ENCODE measurements at regions not wholly inside any gene's neighbourhood (a gene's known extent, or its start where the extent isn't known, plus 50 kb on each side); places are given as distances from the start of the nearest gene placed in this dataset.

- no peak for DNase-seq
Observed at GRCh38 chr2:239499726-239500573, 99.1 kb upstream of the HDAC4 start.

DNA sequence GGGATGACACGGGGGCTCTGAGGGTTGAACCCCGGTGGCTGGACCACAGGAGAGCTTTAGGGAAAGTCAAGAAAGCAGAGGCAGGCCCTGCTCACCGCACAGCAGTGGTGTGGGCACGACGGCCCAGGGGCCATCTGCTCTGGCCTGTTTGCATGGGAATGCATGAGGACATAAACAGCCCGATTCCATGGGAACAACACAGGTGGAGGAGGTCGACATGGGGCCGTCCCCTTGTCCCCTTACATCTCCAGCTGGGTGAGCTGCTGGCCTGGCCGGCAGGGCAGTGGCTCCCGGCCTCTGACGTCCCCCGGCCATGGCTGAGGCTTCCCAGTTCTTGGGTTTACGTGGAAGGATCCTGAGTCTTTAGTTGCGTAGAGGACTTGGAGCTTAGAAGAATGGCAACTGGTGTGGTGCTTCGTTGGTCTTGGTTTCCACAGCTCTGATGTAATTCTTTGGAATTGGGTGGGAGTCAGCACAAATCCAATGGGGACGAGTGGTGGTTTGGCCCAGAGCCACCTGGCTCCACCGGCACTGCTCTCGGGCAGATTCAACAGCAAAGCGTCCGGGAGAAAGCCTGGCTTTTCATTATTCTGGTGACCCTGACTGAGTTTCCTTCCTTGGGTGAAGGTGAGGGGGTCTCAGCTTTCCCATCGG, 98.3 kb upstream of the HDAC4 start:
- no peak for DNase-seq

DNA sequence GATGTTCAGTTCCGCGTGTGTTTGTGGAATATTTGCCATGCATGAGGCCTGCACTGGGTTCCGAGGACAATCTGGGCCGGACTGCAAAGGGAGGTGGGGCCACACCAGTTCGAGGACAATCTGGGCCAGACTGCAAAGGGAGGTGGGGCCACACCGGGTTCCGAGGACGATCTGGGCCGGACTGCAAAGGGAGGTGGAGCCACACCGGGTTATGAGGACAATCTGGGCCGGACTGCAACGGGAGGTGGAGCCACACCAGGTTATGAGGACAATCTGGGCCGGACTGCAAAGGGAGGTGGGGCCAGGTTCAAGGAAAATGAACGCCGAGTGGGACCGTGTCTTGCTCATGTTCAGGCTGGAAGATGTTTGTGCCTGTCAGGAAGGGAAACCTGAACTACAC, 97.8 kb upstream of the HDAC4 start:
- DNase-seq = no peak

- no peak for DNase-seq
Observed at GRCh38 chr2:239496700-239497099, 95.9 kb upstream of the HDAC4 start.

DNA sequence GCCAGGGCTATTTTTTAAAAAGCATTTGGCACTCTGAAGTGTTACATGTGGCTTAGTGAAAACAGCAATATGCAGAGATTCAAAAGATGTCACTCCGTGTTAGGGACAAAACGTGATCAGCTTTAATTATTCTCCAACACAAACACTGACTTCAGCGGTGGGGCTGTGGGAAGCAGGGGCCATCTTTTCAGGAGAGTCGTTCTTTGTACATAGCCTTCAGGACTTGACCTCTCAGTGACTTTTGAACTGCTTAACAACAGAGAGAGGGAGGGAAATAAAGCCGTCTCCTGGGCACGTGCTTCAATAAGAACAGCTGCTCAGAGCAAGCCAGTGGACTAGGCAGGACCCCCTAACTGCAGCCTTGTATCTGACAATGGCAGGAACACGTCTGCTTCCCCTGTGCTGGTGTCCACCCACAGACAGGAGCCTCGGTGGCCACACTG, 95.0 kb upstream of the HDAC4 start:
- no peak for DNase-seq

DNA sequence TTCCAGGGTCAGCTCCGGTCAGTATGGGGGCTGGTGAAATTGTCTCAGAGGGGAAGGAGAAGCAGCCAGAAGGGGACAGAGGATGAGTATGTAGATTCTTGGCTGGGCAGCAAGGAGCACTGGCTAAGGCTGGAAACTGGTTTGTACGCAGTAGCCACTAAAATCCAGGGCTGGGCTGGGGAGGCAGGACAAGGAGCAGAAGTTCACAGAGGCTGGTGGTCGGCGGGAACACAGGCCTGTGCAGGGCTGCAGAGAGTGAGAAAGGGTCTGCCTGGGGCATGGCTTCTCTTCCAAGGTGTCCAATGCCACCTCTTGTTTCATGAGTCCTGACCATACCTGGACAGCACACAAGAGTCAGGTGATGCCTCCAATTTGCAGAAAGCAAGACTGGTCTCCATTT, 94.4 kb upstream of the HDAC4 start:
- DNase-seq = no peak

DNA sequence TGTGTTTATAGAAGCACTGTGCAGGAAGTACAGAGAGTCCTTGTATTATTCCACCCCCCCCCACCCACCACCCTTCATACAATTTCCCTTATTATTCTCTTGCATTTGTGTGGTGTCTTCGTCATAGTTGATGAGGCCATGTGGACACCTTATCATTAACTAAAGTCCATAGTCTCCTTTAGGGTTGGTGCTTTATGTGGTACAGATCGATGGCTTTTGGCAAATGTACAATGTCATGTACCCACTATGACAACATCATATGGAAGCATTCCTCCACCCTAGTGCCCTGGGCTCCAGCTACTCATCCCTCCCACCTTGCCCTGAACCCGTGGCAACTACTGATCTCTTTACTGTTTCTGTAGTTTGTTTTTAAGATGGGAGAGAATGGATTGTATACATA, 93.8 kb upstream of the HDAC4 start:
- DNase-seq = no peak

- no peak for DNase-seq
Observed at GRCh38 chr2:239489481-239489880, 88.7 kb upstream of the HDAC4 start.

DNA sequence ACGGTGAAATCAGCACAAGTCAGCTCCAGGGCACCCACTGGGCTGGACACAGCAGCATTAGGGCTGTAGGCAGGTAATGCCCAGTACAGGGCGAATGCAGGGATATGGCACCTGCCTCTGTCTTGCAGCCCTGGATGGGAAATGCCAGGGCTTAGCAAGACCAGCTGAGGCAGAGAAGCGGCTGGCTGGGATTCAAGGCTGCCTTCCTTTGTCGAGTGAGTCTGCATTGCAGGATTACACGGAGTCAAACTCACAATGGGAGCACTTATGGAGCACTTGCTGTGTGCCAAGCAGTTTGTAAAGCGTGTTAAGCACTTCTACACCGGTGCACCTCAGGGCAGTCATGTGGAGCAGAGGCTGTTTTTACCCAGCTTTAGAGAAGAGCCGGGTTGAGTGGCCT, 87.3 kb upstream of the HDAC4 start:
- no peak for DNase-seq

DNA sequence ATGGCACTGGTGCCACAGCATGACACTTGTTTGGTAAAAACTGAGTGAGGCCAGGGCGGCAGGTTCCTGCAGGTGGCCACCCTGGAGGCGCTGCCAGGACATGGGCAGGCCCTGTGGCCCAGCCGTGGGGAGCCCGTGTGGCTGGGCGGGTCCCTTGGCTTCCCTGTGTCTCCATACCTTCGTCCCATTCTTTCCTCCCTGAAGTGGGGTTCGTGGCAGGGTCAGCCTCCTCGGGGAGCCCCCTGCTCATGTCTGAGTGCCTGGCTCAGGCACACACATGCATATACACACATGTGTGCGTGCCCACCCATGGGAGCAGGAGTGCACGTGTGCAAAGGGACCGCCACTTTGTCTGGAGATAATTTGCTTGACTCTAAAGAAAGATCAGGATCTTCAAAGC, 86.5 kb upstream of the HDAC4 start:
- no peak for DNase-seq

GRCh38 chr2:239485622-239486021, 84.8 kb upstream of the HDAC4 start:
- no peak for DNase-seq

GRCh38 chr2:239484571-239485355, 83.9 kb upstream of the HDAC4 start:
- DNase-seq = no peak

- no peak for DNase-seq
Observed at GRCh38 chr2:239482778-239483712, 82.2 kb upstream of the HDAC4 start.

DNA sequence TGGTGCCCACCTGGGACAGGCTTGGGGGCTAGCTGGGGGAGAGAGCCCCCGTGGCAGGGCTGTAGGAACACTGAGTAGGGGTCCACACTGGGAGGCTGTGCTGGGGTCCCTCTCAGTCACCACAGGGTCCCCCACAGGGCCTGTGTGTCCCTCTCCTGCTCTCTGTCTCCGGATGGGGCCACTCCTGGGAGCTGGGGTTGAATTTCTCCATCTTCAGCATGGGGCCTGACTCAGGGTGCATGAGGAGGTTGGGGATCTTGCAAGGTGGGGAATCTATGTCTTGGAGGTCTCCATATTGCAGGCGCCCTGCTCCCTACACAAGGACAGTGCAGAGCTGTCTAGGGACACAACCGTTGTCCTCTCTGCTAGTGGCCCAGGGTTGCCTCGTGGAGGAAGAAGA, 78.7 kb upstream of the HDAC4 start:
- no peak for DNase-seq

GRCh38 chr2:239477591-239477990, 76.8 kb upstream of the HDAC4 start:
- no peak for DNase-seq

- DNase-seq = no peak
Observed at GRCh38 chr2:239476757-239477585, 76.2 kb upstream of the HDAC4 start.

GRCh38 chr2:239476029-239476756, 75.4 kb upstream of the HDAC4 start:
- no peak for DNase-seq

DNA sequence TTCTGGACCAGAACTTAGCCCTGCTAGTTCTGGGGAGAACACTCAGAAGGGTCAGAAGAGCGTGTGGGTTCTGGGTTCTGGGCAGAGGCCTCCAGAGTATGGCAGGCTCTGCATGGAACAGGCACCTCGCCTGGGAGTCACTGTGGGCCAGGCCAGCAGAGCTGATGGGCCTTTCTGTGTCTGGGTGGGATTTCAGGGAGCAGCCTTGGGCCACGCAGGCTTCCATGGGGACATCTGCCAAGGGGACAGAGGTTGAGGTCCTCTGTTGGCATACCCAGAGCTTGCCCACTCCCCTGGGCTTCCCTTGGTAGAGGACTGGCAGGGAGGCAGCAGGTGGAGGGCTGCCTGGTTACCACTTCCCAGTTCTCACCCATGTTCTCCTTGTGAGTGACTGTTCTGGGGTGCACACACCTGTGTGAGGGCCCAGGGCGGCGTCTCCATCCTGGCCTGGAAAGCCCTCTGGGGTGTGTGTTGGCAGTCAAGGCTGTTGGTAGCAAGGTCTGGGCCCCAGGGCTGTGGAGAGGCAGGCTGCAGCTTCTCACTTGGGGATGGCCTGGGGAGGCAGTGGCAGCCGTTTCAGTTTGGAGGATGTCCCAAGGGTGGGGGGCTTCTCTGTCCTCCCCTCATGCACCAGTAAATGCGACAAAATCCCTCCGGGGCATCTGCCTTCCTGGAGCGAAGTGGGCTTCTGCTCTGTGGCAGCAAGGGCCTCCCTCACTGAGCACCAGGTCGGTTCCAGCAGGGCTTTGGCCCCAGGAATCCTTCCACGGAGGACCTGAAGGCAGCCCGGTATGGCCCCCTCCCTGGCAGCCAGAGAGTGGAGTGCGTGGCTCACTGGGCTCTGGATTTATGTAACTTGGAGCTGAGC, 74.6 kb upstream of the HDAC4 start:
- DNase-seq = no peak

- DNase-seq = no peak
Observed at GRCh38 chr2:239473211-239473805, 72.5 kb upstream of the HDAC4 start.

Measured in activated CD8-positive, alpha-beta memory T cell treated with anti-CD3 and anti-CD28 coated beads, Interleukin-2, amount 50 U/mL, for 4 hours (primary cell).